LNCAP (cell line): ENCODE measurements at regions not wholly inside any gene's neighbourhood (a gene's known extent, or its start where the extent isn't known, plus 50 kb on each side); places are given as distances from the start of the nearest gene placed in this dataset.

Source experiments
- CTCF ChIP-seq: fragments of 450-650 bp; IDR thresholded peaks from 2 replicates; pipeline ENCODE4 v1.5.1; 2017; ENCODE audit warnings: mild to moderate bottlenecking

DNA sequence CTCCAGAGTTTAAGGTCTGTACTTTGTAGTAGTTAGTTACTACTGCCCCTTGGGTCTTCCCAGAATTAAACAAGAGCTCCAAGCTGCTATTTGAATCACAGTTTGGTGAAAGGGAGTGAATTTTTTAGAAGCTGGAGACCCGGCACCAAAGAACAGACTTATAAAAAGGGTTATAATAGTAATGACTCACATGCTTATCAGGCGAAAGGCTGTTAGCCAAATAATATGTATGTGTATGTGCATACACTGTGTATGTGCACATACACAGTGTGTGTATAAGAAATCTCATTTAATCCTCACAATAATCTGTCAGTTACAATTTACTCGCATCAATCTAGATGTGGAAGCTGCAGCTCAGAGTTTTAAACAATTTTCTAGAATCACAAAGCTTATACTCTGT lies 59.5 kb upstream of the ITGA1 start:
- no peak for TF ChIP-seq CTCF

DNA sequence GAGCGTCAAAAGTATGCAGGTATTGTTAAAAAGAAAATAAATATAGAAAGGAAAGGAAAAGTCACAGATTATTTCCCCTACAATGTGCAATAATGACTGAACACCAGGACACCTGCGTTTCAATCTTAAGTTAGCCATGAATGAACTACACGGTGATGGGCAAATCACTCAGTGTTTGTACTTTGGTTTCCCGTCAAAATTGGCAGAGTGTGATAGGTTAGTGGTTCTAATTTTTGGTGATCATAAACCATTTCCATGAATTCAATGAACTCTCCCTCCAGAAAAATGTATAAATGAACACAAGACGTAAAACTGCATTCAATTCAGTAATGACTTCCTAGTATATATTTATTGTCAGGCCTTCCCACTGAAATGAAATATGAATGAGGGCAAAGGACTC lies 59.0 kb upstream of the ITGA1 start:
- no peak for TF ChIP-seq CTCF

DNA sequence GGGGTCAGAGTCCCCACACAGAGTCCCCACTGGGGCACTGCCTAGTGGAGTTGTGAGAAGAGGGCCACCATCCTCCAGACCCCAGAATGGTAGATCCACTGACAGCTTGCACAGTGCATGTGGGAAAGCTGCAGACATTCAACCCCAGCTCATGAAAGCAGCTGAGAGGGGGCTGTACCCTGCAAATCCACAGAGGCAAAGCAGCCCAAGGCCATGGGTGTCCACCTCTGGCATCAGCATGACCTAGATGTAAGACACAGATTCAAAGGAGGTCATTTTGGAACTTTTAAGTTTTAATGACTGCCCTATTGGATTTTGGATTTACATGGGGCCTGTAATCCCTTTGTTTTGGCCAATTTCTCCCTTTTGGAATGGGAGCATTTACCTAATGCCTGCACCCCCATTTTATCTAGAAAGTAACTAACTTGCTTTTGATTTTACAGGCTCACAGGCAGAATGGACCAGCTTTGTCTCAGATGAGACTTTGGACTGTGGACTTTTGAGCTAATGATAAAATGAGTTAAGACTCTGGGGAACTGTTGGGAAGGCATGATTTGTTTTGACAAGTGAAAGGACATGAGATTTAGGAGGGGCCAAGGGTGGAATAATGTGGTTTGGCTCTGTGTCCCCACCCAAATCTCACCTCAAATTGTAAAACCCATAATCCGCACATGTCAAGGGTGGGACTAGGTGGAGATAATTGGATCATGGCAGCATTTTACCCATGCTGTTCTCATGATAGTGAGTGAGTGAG lies 56.3 kb upstream of the ITGA1 start:
- no peak for TF ChIP-seq CTCF

GRCh38 chr5:52734557-52734956 lies 53.2 kb upstream of the ITGA1 start:
- no peak for TF ChIP-seq CTCF

DNA sequence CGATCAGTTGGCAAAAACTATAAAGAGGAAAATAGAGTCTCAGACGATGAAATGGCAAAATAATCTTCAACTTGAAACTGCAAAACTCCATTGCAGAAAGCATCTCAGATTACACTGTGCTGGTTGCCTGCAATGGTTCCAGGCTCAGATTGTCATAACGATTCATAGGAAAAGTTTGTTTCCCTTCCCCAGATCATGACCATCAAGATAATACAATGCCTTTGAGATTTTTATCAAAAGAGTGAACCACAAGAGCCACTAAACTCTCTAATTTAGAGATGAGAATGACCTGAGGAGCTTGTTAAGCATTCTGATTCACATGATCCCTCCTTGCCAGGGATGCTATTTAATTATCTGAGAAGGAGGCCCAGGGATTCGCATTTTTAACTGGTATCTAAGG lies 52.6 kb upstream of the ITGA1 start:
- no peak for TF ChIP-seq CTCF
